BE2C (cell line): ENCODE measurements at regions not wholly inside any gene's neighbourhood (a gene's known extent, or its start where the extent isn't known, plus 50 kb on each side); places are given as distances from the start of the nearest gene placed in this dataset.

Experiments
- DNase-seq: peaks from one replicate; pipeline ENCODE4 v3.0.0-alpha.2; 2020
- H3K27me3 ChIP-seq: fragments of 250-450 bp; sonication (Bioruptor Pico); 2 replicates; pipeline ENCODE4 v1.5.1; 2020; ENCODE audit warnings: mild to moderate bottlenecking
- H3K36me3 ChIP-seq: fragments of 250-450 bp; sonication (Bioruptor Pico); 2 replicates; pipeline ENCODE4 v1.5.1; 2020; ENCODE audit warnings: mild to moderate bottlenecking
- H3K4me1 ChIP-seq: fragments of 250-450 bp; sonication (Bioruptor Pico); 2 replicates; pipeline ENCODE4 v1.5.1; 2020
- H3K4me3 ChIP-seq: 2 replicates; pipeline ENCODE4 v1.5.1; 2011; ENCODE audit warnings: low read depth, low read length
- H3K9me3 ChIP-seq: fragments of 250-450 bp; sonication (Bioruptor Pico); 2 replicates; pipeline ENCODE4 v1.5.1; 2020
- CTCF ChIP-seq: IDR thresholded peaks from 2 replicates; pipeline ENCODE4 v1.5.1; 2012; ENCODE audit warnings: mild to moderate bottlenecking, low read depth, low read length

- DNase-seq = no peak
- no peaks in the 10 kb centered on the region for H3K36me3 ChIP-seq
- no peak overlapping the region for H3K4me3 ChIP-seq
- no peaks in the 10 kb centered on the region; the same call in 1 of the 2 replicates for H3K27me3 ChIP-seq
- TF ChIP-seq CTCF = no peak
- H3K4me1 ChIP-seq = no peaks in the 10 kb centered on the region
- no peaks in the 10 kb centered on the region for H3K9me3 ChIP-seq
Observed at GRCh38 chr3:156763931-156764720, 62.0 kb upstream of the LEKR1 start.

- no peaks in the 10 kb centered on the region for H3K9me3 ChIP-seq
- DNase-seq = no peak
- H3K4me3 ChIP-seq = no peak overlapping the region
- H3K36me3 ChIP-seq = no peaks in the 10 kb centered on the region
- H3K4me1 ChIP-seq = no peaks in the 10 kb centered on the region
- H3K27me3 ChIP-seq = no peaks in the 10 kb centered on the region; the same call in 1 of the 2 replicates
- TF ChIP-seq CTCF = no peak
Observed at GRCh38 chr3:156764751-156765150, 61.4 kb upstream of the LEKR1 start.

- H3K9me3 ChIP-seq = no peaks in the 10 kb centered on the region
- no peak for TF ChIP-seq CTCF
- no peaks in the 10 kb centered on the region for H3K4me1 ChIP-seq
- no peaks in the 10 kb centered on the region for H3K27me3 ChIP-seq
- no peak overlapping the region for H3K4me3 ChIP-seq
- DNase-seq = no peak
- H3K36me3 ChIP-seq = no peaks in the 10 kb centered on the region
Observed at GRCh38 chr3:156768390-156768789, 57.8 kb upstream of the LEKR1 start.

GRCh38 chr3:156769721-156770654 lies 56.2 kb upstream of the LEKR1 start:
- TF ChIP-seq CTCF = no peak
- Histone ChIP-seq H3K4me3 (no peak overlapping the region), H3K36me3 (no peaks in the 10 kb centered on the region), H3K27me3 (no peaks in the 10 kb centered on the region), H3K9me3 (no peaks in the 10 kb centered on the region), H3K4me1 (no peaks in the 10 kb centered on the region)
- no peak for DNase-seq

GRCh38 chr3:156770699-156771414 lies 55.3 kb upstream of the LEKR1 start:
- no peaks in the 10 kb centered on the region for H3K4me1 ChIP-seq
- no peak for TF ChIP-seq CTCF
- H3K27me3 ChIP-seq = no peaks in the 10 kb centered on the region
- H3K9me3 ChIP-seq = no peaks in the 10 kb centered on the region
- no peak overlapping the region for H3K4me3 ChIP-seq
- no peaks in the 10 kb centered on the region for H3K36me3 ChIP-seq
- no peak for DNase-seq
